GM19328 (cell line): ENCODE measurements at regions not wholly inside any gene's neighbourhood (a gene's known extent, or its start where the extent isn't known, plus 50 kb on each side); places are given as distances from the start of the nearest gene placed in this dataset.

Experiments used
- ATAC-seq: cut with Tn5 transposase; IDR thresholded peaks from one replicate; pipeline ENCODE4 v1.9.1; 2021; ENCODE audit warnings: mild to moderate bottlenecking, moderate library complexity; ENCODE audit not compliant: unreplicated experiment

- no peak for ATAC-seq
These were observed 286.0 kb downstream of the CDK5RAP2 start for GRCh38 chr9:120294003-120294402.

GRCh38 chr9:120292606-120293005, 287.4 kb downstream of the CDK5RAP2 start:
- no peak for ATAC-seq

GRCh38 chr9:120291050-120291449, 288.9 kb downstream of the CDK5RAP2 start:
- ATAC-seq: no peak

GRCh38 chr9:120289990-120290975, 289.7 kb downstream of the CDK5RAP2 start:
- no peak for ATAC-seq

- ATAC-seq: no peak
These were observed 290.9 kb downstream of the CDK5RAP2 start for GRCh38 chr9:120289098-120289497.

- no peak for ATAC-seq
These were observed 293.4 kb downstream of the CDK5RAP2 start for GRCh38 chr9:120286530-120286929.

- no peak for ATAC-seq
These were observed 295.1 kb downstream of the CDK5RAP2 start for GRCh38 chr9:120284821-120285220.

GRCh38 chr9:120281665-120282064, 298.3 kb downstream of the CDK5RAP2 start:
- ATAC-seq: no peak

GRCh38 chr9:120267929-120268328, 312.0 kb downstream of the CDK5RAP2 start:
- ATAC-seq: no peak

- no peak for ATAC-seq
These were observed 314.2 kb downstream of the CDK5RAP2 start for GRCh38 chr9:120265791-120266190.

- no peak for ATAC-seq
These were observed 315.4 kb downstream of the CDK5RAP2 start for GRCh38 chr9:120264528-120264927.

- no peak for ATAC-seq
These were observed 316.1 kb downstream of the CDK5RAP2 start for GRCh38 chr9:120263836-120264235.

GRCh38 chr9:120261419-120261818, 318.5 kb downstream of the CDK5RAP2 start:
- no peak for ATAC-seq

GRCh38 chr9:120259100-120259499, 320.9 kb downstream of the CDK5RAP2 start:
- no peak for ATAC-seq

- ATAC-seq: no peak
These were observed 321.9 kb downstream of the CDK5RAP2 start for GRCh38 chr9:120258096-120258495.

- no peak for ATAC-seq
These were observed 322.5 kb downstream of the CDK5RAP2 start for GRCh38 chr9:120257483-120257882.

GRCh38 chr9:120256146-120256545, 323.8 kb downstream of the CDK5RAP2 start:
- no peak for ATAC-seq

- ATAC-seq: no peak
These were observed 327.7 kb downstream of the CDK5RAP2 start for GRCh38 chr9:120252248-120252647.

GRCh38 chr9:120242116-120242811, 337.7 kb downstream of the CDK5RAP2 start:
- no peak for ATAC-seq

GRCh38 chr9:120236596-120236995, 343.4 kb downstream of the CDK5RAP2 start:
- ATAC-seq: no peak

- no peak for ATAC-seq
These were observed 344.9 kb downstream of the CDK5RAP2 start for GRCh38 chr9:120235081-120235480.

- no peak for ATAC-seq
These were observed 349.7 kb downstream of the CDK5RAP2 start for GRCh38 chr9:120230227-120230626.
